GM19099 (cell line): ENCODE measurements at regions not wholly inside any gene's neighbourhood (a gene's known extent, or its start where the extent isn't known, plus 50 kb on each side); places are given as distances from the start of the nearest gene placed in this dataset.

Experiments
- POLR2A ChIP-seq: IDR thresholded peaks from 3 replicates; pipeline ENCODE4 v1.6.1; 2011; ENCODE audit warnings: low read depth; ENCODE audit not compliant: insufficient read length; ENCODE audit errors: extremely low read depth

- TF ChIP-seq POLR2A = no peak
Measured at GRCh38 chr1:38772953-38773352, 86.6 kb downstream of the RRAGC start.

GRCh38 chr1:38772026-38772425, 87.5 kb downstream of the RRAGC start:
- TF ChIP-seq POLR2A = no peak

- no peak for TF ChIP-seq POLR2A
Measured at GRCh38 chr1:38766125-38766524, 93.4 kb downstream of the RRAGC start.

GRCh38 chr1:38763121-38763520, 96.5 kb downstream of the RRAGC start:
- no peak for TF ChIP-seq POLR2A

GRCh38 chr1:38760562-38760961, 99.0 kb downstream of the RRAGC start:
- TF ChIP-seq POLR2A = no peak

- TF ChIP-seq POLR2A = no peak
Measured at GRCh38 chr1:38758820-38759219, 100.8 kb downstream of the RRAGC start.

- TF ChIP-seq POLR2A = no peak
Measured at GRCh38 chr1:38746941-38747600, 112.5 kb downstream of the RRAGC start.

- no peak for TF ChIP-seq POLR2A
Measured at GRCh38 chr1:38746402-38746935, 113.1 kb downstream of the RRAGC start.

GRCh38 chr1:38745476-38746401, 113.8 kb downstream of the RRAGC start:
- TF ChIP-seq POLR2A = no peak

GRCh38 chr1:38744452-38745350, 114.9 kb downstream of the RRAGC start:
- no peak for TF ChIP-seq POLR2A

GRCh38 chr1:38743184-38743583, 116.4 kb downstream of the RRAGC start:
- no peak for TF ChIP-seq POLR2A

GRCh38 chr1:38741341-38741740, 118.2 kb downstream of the RRAGC start:
- TF ChIP-seq POLR2A = no peak

- TF ChIP-seq POLR2A = no peak
Measured at GRCh38 chr1:38740487-38740886, 119.1 kb downstream of the RRAGC start.

GRCh38 chr1:38738207-38738606, 121.4 kb downstream of the RRAGC start:
- TF ChIP-seq POLR2A = no peak

- no peak for TF ChIP-seq POLR2A
Measured at GRCh38 chr1:38736399-38736798, 123.2 kb downstream of the RRAGC start.
